A204.1 (cell line): ENCODE measurements at regions not wholly inside any gene's neighbourhood (a gene's known extent, or its start where the extent isn't known, plus 50 kb on each side); places are given as distances from the start of the nearest gene placed in this dataset.

ENCODE experiments used
- FAIRE-seq: peaks from 2 replicates; lab custom pipeline; 2012; peaks lifted over from hg19 to GRCh38; lab: Jason Lieb, UNC

DNA sequence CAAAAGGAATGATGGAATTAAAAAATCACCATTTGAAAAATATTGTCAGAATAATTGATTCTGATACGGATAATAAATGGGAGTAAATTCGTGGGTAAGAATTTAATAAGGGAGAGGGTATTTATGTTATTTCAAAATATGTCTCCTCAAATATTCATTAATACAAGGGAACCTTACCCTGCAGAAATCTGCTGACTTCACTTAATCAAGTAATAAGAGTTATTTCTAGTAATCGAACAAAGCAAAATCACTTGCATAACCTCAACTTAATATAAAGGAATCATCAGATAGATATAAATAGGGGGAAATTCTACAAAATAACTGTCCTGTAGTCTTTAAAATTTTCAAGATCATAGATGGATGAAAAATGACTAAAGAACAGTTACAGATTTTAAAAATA is 1164.7 kb upstream of the GJE1 start:
- no peak for FAIRE-seq

DNA sequence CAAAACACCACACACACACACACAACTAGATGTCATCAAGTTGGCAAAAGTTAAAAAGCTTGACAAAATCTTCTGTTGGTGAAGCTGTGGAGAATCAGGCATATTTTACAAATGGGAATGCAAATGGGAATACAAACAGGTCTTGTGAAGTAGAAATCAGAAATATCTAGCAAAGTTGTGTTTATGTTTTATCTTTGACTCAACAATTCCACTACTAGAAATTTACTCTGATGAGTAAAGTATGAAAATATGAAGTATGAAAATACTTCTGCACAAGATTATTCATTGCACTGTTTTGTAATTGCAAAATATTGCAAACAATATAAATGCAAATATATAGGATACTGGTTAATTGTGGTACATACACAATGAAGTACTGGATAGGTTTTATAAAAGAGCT is 1166.0 kb upstream of the GJE1 start:
- FAIRE-seq: no peak

DNA sequence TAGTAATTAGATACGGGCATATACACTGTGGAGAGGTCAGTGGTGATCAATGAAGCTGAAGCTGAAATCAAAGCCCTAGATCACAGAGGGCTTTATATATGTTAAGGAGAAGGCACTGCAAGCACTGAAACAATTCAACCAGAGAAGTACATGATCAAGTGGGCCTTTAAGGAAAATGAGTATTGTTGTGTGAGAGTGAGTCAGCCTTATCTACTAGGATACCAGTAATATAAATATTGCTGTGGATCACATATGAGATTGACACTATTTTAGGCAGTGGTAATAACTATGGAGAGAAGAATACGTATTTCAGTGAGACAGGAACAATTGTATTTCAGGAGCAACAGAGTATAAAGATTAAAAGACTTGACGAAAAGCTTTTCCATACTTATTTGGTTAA is 1172.2 kb upstream of the GJE1 start:
- no peak for FAIRE-seq

DNA sequence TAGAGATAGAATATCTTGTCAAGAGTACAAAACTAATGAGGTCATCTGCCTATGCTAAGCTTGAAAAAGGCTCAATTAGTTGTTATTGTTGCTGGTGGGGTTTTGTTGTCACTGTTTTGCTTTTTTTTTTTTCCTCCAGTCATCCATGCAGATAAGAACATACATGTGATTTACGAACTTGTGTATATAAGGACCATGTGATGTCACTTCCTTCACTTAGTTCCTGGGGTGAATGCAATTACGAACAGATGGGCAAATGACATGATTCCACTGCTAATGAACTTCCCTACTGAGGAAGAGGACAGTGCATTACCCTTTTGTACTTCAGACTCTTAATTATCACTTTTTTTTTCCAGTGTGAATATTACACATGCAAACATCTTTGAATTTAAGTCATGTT is 1175.3 kb upstream of the GJE1 start:
- no peak for FAIRE-seq

DNA sequence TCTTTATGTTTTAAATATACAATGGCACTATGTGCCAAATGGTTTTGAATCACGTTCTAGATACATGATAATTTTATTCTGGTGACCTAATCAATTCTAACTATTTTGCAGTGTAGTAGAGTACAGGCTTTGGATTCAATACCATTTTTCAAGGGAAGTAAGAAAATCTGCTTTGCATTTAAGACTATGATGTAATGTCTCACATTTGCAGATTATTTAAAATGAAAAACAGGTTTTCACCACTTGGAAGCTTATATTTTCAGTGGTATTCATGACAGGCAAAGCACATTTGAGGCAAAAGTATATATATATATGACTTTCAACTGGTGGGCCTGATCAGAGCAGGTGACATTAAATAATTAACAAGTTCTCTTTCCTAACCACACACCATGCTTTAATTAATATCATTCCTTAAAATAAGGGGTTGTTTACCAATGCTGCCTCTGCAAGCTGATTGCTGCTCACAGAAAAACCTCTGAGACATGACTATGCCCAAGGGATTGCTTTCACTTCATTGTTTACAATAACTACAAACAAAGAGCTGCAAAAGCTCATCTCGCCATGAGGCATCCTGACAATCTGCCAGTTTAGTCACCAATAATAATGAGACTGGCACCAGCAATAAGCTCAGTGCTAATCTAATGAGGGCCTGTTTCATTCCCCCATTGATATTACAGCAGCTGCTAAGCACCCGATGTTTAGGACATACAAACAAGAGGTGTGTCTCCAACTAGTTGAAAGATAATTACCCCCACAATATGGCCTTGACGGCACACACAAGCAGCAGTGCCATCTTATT is 1176.0 kb upstream of the GJE1 start:
- FAIRE-seq: no peak

DNA sequence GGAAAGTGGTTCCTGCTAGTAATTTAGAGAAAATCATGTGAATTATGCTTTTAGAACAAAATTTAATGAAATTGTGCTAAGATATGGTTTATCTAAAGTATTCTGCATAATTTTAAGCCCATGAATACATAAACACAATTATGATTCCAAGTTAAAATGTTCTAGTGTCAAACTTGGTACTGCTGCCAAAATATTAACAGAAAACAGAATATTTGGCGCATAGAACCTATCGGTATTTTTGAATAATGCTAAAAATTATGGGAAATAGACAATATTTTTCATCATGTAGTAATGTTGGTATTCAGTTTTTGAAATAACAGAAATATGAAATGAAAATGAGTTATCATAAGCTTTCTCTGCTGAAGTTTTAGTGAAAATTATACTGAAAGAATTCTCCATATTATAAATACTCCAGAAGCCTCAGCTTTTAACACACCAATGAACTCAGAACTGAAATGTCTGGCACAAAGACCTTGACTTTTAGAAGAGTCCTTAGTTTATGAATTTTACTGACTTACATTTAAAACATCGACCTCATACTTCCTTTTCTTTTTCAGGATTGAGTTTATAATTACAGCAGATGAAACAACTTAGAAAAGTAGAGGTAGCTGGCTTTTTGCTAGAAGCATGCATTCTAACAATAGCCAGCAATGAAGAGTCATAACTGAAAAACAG is 1192.3 kb upstream of the GJE1 start:
- no peak for FAIRE-seq

DNA sequence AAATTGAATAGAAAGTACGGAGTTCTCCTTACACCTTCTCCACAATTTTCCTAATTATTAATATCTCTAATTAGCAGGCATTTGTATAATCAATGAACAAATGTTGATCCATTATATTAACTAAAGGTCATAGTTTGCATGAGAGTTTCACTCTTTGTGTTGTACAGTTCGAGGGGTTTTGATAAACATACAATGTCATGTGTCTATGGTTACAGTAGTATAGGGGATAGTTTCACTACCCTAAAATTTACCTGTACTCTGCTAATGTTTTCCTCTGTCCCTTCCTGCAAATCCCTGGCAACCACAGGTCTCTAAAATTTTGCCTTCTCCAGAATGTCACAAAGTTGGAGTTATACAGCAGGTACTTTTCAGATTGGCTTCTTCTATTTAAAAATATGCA is 1199.8 kb upstream of the GJE1 start:
- FAIRE-seq: no peak

DNA sequence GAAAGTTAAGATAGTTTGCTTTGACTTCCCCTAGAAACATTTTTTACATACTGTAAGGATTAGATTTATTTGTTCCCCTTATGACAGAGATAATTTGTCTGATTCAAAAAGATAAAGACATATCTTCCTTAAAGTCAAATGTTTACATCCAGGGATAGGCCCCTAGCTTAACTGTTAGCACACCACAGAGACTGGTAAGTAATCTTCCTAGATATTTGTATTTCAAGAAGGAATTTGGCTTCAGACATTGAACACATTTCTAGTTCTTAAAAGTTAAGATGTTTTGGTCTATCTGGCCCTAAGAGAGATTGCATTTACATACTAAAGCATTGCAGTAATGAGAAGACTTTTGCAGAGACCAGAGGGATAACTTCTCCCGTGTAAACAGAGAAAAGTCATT is 1201.1 kb upstream of the GJE1 start:
- FAIRE-seq: no peak

DNA sequence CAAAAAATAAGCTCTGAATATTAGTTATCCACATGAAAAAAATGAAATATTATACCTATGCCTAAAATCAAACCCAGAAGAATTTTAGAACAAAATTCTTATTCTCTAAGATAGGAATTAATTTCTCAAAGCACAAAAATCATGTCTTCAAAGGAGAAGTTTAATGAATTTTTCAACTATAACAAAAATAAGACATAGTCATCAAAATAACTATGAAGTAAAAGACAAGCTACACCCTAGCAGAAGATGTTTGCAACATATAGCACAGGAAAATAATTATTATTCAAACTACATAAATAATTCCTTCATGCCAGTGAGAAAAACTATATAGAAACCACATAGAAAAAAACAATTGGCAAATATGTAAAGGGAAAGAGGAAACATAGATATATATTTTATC is 1203.6 kb upstream of the GJE1 start:
- FAIRE-seq: no peak

DNA sequence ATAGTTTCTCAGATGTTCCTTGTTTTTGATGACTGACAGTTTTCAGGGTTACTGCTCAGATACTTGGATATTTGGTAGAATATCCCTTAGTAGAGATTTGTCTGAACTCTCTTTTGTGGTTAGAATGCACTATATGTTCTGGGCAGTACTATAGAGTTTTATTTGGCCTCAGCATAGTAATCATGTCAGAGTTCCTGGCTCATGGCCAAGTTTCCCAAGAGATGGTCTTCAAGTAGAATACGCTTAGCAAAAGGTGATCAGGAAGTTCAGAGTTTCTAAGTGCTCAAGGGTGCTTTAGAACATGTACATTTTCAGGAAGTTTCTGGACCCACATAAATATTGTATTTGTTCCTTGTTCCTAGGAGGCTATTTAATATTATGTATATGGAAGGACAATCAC is 1209.7 kb upstream of the GJE1 start:
- no peak for FAIRE-seq

DNA sequence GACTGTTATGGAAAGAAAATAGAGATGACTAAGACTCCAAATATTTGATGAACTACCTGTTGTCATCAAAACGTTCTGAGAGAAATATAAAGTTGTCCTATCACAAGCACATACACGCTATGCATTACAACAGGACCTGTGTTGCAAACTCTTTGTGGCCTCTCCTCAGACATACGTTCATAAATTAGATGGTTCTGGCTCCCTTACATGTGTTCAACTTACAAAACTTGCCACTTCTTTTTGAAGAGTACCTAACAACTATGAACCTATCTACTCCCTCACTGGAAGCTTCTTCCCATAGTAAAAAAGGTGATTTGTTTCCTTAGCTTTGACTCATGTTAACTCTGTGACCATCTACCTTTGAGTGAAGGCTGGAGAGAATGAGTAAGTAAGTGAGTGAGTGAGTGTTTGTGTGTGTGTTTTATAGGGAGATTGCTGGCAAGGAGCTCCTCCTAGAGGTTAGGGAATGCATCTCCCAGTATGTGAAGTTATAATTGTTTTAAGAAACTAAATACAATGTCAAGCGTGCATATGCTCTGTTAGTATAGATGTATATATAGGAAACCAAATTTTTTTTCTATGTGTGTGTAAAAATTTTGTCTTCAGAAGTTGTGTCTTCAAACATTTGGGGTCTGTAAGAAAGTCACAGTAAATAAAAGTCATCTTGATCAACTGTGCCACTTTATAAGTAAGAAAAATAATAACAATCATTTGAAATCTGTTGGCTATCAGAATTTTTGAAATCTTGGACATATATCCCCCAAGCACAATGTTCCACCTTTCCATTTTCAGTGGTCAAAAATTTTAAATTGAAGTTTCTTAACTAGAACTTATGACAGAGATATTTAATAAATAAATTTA is 1211.1 kb upstream of the GJE1 start:
- peak; percentile 14 for FAIRE-seq

DNA sequence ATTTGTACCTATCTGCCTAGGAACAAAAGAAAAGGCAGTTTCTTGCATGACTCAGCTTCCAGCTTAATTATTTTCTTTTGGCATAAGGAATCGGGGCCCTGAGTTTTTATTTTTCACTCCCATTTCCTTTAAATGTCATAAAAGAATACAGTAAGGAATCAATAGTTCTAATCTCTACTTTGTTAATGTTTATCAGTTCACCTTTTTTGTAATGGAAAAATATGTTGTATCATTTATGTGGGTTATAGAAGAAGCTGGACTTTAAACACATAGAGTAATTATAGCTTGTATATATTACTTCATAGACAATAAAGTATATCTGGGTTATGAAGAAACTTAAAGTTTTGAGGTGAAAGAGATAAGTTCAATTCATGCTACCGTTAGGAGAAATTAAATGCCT is 1214.8 kb upstream of the GJE1 start:
- no peak for FAIRE-seq

DNA sequence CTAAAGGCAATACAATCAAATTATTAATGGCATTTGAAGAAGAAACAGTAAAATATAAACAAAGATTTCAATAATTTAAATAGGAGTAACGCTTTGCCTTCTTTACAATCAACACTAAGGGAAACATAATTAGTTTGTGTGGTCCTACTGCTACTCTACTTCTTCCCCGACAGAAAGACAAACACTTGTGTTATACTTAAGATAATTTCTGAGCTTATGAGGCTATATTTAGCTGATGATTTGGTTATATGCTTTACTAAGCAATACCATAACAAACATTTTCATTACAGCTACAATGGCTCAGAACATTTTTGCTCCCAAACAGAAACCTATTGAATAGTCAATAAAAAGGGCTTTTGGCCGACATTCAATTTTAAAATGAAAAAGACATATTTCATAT is 1217.2 kb upstream of the GJE1 start:
- FAIRE-seq: no peak

DNA sequence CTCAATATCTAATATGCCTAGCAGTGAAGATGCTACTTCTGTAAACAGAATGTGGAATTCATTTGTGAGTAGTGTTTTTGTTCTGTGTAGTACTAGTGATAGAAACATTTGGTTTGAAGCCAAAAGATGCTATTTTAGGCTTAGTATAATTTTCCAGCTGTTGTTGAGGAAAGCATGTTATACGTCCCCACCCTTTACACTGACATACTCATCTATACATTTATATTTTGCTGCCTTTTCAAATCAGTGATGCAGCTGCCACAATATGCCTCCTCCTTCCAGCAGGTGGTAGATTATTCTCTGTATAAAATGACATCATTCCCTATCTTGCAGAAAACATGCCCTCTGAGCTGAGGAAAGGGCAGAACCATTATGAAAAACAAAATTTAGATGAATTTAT is 1217.6 kb upstream of the GJE1 start:
- FAIRE-seq: no peak

DNA sequence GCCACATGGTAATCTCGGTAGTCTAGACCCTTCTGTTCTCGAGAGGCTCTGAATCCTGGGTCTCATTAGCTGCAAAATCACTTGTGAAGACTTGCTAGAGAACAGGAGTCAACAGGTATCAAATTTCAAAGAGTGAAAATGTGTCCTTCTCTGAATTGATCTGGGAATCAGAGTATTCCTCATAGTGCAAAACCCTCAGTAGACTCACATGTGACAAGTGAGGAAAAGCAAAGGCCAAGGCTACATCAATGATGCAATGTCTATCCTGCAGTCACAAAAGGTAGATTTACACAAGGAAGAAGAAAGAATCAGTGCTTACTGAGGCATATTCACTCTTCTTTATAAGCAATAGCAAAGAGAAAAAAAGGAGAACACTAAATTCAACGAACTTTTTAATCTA is 1220.0 kb upstream of the GJE1 start:
- no peak for FAIRE-seq

DNA sequence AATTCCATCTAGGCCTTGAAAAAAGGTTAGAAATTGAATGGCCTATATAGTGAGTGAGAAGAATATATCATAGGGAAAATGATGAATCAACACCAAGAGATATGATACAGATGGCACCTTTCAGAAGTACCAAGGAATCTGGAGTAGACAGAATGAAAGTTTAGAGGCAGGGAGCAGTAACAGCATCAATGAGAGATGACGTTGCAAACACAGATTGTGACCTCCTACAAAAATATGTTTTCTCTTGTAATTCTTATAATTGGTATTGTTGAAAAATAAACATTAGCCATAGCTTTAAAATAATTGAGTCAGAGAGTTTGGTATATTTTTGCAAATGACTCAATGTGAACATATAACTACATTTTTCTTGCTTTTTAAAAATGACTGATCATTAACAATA is 1223.1 kb upstream of the GJE1 start:
- no peak for FAIRE-seq

DNA sequence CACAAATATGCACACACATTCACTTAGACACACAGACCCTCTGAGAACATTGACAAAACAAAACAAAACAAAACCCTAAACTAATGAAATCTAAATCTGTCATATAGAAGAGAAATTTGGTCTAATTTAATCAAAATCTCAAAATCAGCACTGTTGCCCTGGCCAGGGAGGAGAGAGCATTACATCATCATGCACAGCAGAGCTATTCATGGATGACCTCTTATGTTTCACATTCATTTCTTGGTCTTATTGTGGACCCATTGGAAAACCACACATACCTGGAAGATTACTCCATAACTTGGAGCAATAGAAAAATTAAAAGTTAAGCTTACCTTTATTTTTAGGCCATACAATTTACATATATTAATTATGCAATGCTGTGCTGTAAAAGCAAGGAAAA is 1223.6 kb upstream of the GJE1 start:
- FAIRE-seq: no peak

DNA sequence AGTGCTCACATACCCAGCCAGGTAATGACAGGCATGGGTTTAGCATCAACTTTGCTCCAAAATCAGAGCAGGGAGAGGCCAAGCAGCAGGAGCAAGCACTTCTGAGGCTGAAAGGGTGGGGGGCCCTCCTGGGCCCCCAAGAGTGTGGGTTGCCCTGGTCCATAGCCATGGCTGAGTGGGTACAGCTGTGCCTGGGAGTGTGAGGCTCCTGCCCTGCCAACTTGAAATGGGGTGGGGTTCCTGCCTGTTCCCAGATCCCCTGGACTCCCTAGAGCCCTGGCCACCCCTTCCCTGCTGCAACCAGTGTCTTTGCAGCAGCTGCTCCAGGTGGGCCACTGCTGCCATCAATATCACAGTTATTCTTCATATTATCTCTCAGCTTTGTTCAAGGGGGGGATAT is 1224.2 kb upstream of the GJE1 start:
- FAIRE-seq: no peak

DNA sequence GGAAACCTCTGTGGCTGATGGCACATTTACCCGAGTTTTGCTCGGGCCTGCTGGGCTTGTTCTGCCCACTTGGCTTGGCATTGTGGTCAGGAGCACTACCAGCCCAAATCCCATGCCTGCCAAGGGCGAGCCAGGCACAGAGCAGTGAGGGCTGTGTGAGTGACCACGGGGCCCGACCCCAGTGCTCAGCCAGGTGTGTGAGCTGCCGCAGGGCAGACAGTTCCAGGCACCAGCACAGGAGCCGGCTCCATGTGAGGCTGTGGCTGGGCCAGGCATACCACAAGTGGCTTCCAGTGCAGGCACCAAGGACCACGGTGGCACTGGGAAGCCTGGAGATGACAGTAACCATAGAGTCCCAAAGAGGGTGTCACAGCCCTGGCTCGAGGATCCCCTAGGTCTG is 1225.5 kb upstream of the GJE1 start:
- no peak for FAIRE-seq

DNA sequence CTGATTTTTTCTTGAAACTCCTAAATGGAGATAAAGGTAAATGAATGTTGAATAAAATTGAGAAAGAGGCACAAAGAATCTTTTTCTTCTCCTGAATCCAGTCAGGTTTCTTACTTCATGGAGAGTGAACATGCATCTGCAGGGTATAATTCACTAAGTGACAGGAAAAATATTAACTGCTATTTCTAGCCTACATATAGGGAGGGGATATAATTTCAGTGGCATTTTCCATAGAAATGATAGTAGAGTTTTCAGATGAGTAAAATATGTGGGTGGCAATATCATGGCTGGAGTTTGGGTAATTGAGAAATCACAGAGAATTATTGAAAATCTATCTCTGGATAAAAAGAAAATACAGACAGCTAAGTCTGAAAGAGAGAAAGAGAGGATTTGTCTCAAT is 1227.0 kb upstream of the GJE1 start:
- FAIRE-seq: no peak

DNA sequence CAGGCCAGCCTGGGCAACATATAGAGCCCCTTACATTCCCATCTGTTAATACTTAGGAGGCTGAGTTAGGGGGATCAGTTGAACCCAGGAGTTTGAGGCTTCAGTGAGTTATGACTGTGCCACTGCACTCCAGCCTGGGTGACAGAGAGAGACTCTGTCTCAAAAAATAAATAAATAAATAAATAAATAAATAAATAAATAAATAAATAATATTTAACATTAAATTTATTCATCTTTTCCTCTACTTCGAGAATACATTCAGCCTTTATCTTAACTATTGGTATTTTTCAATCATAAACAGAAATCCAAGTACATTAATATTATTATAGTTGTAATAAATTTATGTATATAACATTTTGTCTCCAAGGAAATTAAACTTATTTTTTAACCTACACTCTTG is 1227.7 kb upstream of the GJE1 start:
- peak; percentile 70 for FAIRE-seq

DNA sequence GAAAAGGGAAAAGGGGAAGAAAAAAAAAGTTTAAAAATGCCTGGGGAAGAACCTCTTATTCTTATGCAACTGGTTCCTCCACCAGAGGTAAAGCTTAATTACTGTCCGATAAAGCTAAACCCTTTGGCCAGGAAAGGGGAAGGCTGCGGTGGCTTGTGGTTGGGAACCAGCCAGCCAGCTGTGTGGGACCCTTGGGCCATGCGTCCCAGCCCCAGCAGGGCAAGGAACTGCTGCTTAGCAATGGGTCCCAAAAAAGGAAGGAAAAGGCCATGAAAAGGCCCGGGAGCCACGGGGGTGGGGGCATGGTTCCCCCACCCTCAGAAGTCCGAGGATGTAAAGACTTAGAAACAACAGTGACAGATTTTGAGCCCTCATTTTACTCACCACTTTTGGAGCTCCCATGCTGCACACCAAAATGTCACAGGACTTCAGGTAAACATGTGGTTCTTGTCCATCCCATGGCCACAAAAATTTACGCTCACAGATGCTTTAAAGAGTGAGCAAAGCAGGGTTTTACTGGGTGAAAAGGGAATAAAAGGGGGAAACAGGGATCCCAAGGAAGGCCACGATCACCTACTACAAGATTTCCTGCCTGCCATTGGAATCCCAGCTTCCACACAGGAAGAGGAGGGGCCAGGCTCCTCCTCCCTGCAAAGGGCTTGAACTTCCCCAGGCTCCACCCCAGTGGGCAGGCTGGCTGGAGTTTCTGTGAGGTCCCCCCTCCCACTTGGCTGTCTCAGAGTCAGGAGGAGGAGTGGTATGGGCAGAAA is 1234.7 kb upstream of the GJE1 start:
- no peak for FAIRE-seq

DNA sequence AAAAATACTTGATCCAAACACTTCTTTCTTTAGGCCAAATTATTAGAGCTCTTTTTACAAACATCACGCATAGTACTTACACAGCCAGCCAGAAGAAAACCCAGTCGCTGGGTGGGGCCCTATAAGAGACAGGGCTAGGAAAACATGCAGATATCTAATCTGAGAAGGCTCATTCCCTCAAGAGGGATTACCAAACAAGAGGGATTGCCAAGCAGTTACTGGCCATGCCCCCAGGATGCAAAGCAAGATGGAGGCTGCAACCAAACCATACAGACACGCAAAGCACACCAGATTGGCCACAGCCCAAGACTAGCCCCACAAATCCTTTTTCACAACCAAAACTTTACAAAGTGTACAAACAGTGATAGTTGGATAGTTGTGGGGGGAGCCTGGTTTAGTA is 1235.4 kb upstream of the GJE1 start:
- no peak for FAIRE-seq
